ENCODE measurements at regions not wholly inside any gene's neighbourhood (a gene's known extent, or its start where the extent isn't known, plus 50 kb on each side); places are given as distances from the start of the nearest gene placed in this dataset.

GRCh38 chr6:109279628-109280027, 102.6 kb downstream of the CD164 start:
- TF ChIP-seq, protein P1, sequence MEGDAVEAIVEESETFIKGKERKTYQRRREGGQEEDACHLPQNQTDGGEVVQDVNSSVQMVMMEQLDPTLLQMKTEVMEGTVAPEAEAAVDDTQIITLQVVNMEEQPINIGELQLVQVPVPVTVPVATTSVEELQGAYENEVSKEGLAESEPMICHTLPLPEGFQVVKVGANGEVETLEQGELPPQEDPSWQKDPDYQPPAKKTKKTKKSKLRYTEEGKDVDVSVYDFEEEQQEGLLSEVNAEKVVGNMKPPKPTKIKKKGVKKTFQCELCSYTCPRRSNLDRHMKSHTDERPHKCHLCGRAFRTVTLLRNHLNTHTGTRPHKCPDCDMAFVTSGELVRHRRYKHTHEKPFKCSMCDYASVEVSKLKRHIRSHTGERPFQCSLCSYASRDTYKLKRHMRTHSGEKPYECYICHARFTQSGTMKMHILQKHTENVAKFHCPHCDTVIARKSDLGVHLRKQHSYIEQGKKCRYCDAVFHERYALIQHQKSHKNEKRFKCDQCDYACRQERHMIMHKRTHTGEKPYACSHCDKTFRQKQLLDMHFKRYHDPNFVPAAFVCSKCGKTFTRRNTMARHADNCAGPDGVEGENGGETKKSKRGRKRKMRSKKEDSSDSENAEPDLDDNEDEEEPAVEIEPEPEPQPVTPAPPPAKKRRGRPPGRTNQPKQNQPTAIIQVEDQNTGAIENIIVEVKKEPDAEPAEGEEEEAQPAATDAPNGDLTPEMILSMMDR (IDR thresholded peaks at IDR 0.05): no peak
- no peak for TF ChIP-seq POLR2A (IDR thresholded peaks at IDR 0.05)
